Endodermal cell (in vitro differentiated cells): ENCODE measurements at regions not wholly inside any gene's neighbourhood (a gene's known extent, or its start where the extent isn't known, plus 50 kb on each side); places are given as distances from the start of the nearest gene placed in this dataset.

Source experiments
- DNase-seq: peaks from one replicate; pipeline ENCODE4 v3.0.0-alpha.2; 2017
- H3K27ac ChIP-seq: 2 replicates; pipeline ENCODE4 v1.5.1; 2013; ENCODE audit warnings: mild to moderate bottlenecking, low read depth, low read length, moderate library complexity
- H3K27me3 ChIP-seq: 2 replicates; pipeline ENCODE4 v1.6.1; 2013; ENCODE audit warnings: mild to moderate bottlenecking, low read length, moderate library complexity; ENCODE audit not compliant: insufficient read depth, control insufficient read depth, poor library complexity, severe bottlenecking
- H3K36me3 ChIP-seq: 2 replicates; pipeline ENCODE4 v1.7.0; 2013; ENCODE audit warnings: mild to moderate bottlenecking, low read length, moderate library complexity; ENCODE audit not compliant: control insufficient read depth, insufficient read depth
- H3K4me1 ChIP-seq: one replicate; pipeline ENCODE4 v1.7.0; 2013; ENCODE audit warnings: low read length; ENCODE audit not compliant: control insufficient read depth, insufficient read depth
- H3K4me3 ChIP-seq: 2 replicates; pipeline ENCODE4 v1.5.1; 2013; ENCODE audit warnings: mild to moderate bottlenecking, low read length, moderate library complexity
- H3K9ac ChIP-seq: 2 replicates; pipeline ENCODE4 v1.6.1; 2013; ENCODE audit warnings: mild to moderate bottlenecking, low read length, moderate library complexity; ENCODE audit not compliant: poor library complexity, severe bottlenecking; ENCODE audit errors: extremely low read depth
- H3K9me3 ChIP-seq: 2 replicates; pipeline ENCODE4 v1.6.1; 2013; ENCODE audit warnings: mild to moderate bottlenecking, low read length, moderate library complexity; ENCODE audit not compliant: control insufficient read depth
- H3K27ac Mint-ChIP-seq: 2 replicates; pipeline ENCODE4 v1.8.0; 2020; ENCODE audit warnings: mixed read lengths
- H3K27me3 Mint-ChIP-seq: 2 replicates; pipeline ENCODE4 v1.8.0; 2021; ENCODE audit warnings: mild to moderate bottlenecking, mixed read lengths; ENCODE audit not compliant: insufficient read depth
- H3K36me3 Mint-ChIP-seq: 2 replicates; pipeline ENCODE4 v1.8.0; 2020; ENCODE audit warnings: low read depth, mixed read lengths
- H3K4me1 Mint-ChIP-seq: 2 replicates; pipeline ENCODE4 v1.8.0; 2020; ENCODE audit warnings: mixed read lengths
- H3K4me3 Mint-ChIP-seq: 2 replicates; pipeline ENCODE4 v1.8.0; 2020; ENCODE audit warnings: mild to moderate bottlenecking, moderate library complexity, mixed read lengths
- H3K9me3 Mint-ChIP-seq: 2 replicates; pipeline ENCODE4 v1.8.0; 2020; ENCODE audit warnings: mild to moderate bottlenecking, mixed read lengths
- CTCF ChIP-seq: fragments of 200-600 bp; sonication (generic); conservative IDR thresholded peaks from 2 replicates; pipeline ENCODE4 v1.5.0; 2021; ENCODE audit warnings: antibody characterized with exemption, mild to moderate bottlenecking
- whole genome bisulfite sequencing, 2 experiments: methylation state at CpG; one replicate each; pipeline versions ENCODE4 v1.1.5 to v1.1.7; 2013; ENCODE audit warnings: missing lambda C conversion rate in 2 of 2, mixed read lengths in 1 of 2; ENCODE audit not compliant: insufficient coverage in 1 of 2, insufficient read length in 1 of 2; 5-methylcytosine and 5-hydroxymethylcytosine counted together

- H3K36me3 Mint-ChIP-seq = no peaks in the 10 kb centered on the region
- Histone ChIP-seq H3K9me3 (no peaks in the 10 kb centered on the region), H3K4me3 (no peak overlapping the region), H3K9ac (no peak overlapping the region), H3K27ac (no peak overlapping the region), H3K36me3 (no peaks in the 10 kb centered on the region), H3K4me1 (no peaks in the 10 kb centered on the region), H3K27me3 (no peaks in the 10 kb centered on the region)
- H3K4me3 Mint-ChIP-seq = no peak overlapping the region
- no peaks in the 10 kb centered on the region for H3K9me3 Mint-ChIP-seq
- no peak for TF ChIP-seq CTCF
- peaks cover 25% of the 10 kb centered on the region for H3K27me3 Mint-ChIP-seq
- 90 to 91% methylated on average over 8 to 10 of the region's 10 CpGs for WGBS, 2 experiments
- no peak for DNase-seq
- no peak overlapping the region for H3K27ac Mint-ChIP-seq
- no peaks in the 10 kb centered on the region for H3K4me1 Mint-ChIP-seq
Measured at GRCh38 chr16:5379954-5380353, 282.4 kb upstream of the EEF2KMT start.

- no peak overlapping the region for H3K4me3 ChIP-seq
- H3K9me3 Mint-ChIP-seq = no peaks in the 10 kb centered on the region
- H3K9ac ChIP-seq = no peak overlapping the region
- H3K9me3 ChIP-seq = no peaks in the 10 kb centered on the region
- TF ChIP-seq CTCF = no peak
- no peak overlapping the region for H3K4me3 Mint-ChIP-seq
- no peaks in the 10 kb centered on the region for H3K4me1 Mint-ChIP-seq
- no peak for DNase-seq
- no peak overlapping the region for H3K27ac Mint-ChIP-seq
- H3K36me3 ChIP-seq = no peaks in the 10 kb centered on the region
- no peaks in the 10 kb centered on the region for H3K4me1 ChIP-seq
- no peak overlapping the region for H3K27ac ChIP-seq
- H3K36me3 Mint-ChIP-seq = no peaks in the 10 kb centered on the region
- H3K27me3 Mint-ChIP-seq = peaks cover 22% of the 10 kb centered on the region
- no peaks in the 10 kb centered on the region for H3K27me3 ChIP-seq
- WGBS, 2 experiments = 91 to 100% methylated on average over 4 of the region's 4 CpGs
Measured at GRCh38 chr16:5378531-5378930, 280.9 kb upstream of the EEF2KMT start.

DNA sequence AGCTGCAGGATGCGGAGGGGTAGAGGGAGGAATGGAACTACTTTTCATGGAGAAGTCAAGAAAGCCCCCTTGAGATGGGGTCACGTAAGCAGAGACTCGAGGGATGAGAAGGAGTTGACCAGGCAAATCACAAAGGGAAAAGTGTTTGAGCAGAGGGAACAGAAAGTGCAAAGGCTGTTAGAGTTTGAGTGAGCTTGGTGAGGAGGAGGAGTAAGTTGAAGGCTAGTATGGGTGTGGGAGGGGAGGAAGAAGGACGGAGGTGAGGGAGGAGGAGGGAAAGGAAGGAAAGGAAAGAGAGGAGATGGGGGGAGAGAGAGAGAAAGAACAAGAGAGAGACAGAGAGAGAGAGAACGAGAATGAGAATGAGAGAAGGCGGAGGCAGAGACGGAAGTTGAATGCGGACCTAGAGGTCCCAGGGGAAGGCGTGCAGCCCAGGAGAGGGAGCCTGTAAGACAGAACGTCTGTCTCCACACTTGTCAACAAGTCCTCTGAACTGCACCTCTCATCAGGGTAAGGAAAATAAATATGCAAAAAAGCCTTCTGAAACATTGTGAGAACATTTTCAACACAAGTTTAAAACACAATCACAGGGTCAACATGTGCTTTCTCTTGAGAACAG lies 279.8 kb upstream of the EEF2KMT start:
- Histone ChIP-seq H3K36me3 (no peaks in the 10 kb centered on the region), H3K9ac (no peak overlapping the region), H3K27me3 (no peaks in the 10 kb centered on the region), H3K9me3 (no peaks in the 10 kb centered on the region), H3K4me3 (no peak overlapping the region), H3K4me1 (no peaks in the 10 kb centered on the region), H3K27ac (no peak overlapping the region)
- 78 to 81% methylated on average over 9 to 10 of the region's 10 CpGs for WGBS, 2 experiments
- Mint-ChIP-seq H3K27me3 (peaks cover 31% of the 10 kb centered on the region), H3K27ac (no peak overlapping the region), H3K9me3 (no peaks in the 10 kb centered on the region), H3K4me3 (no peak overlapping the region), H3K4me1 (no peaks in the 10 kb centered on the region), H3K36me3 (no peaks in the 10 kb centered on the region)
- no peak for DNase-seq
- no peak for TF ChIP-seq CTCF
